NT2/D1 (cell line): ENCODE measurements at regions not wholly inside any gene's neighbourhood (a gene's known extent, or its start where the extent isn't known, plus 50 kb on each side); places are given as distances from the start of the nearest gene placed in this dataset.

Experiments used
- SUZ12 ChIP-seq: IDR thresholded peaks from 2 replicates; pipeline ENCODE4 v1.6.1; 2011; ENCODE audit not compliant: insufficient read length, insufficient read depth; ENCODE audit errors: extremely low read depth
- YY1 ChIP-seq: IDR thresholded peaks from 2 replicates; pipeline ENCODE4 v1.6.1; 2011; ENCODE audit not compliant: insufficient read length, insufficient read depth
- ZNF274 ChIP-seq: IDR thresholded peaks from 2 replicates; pipeline ENCODE4 v1.6.1; 2011; ENCODE audit warnings: mild to moderate bottlenecking, low read depth, low read length

- TF ChIP-seq YY1 (no peak), ZNF274 (no peak), SUZ12 (no peak)
Measured at GRCh38 chr3:10683106-10683505, 132.9 kb upstream of the SLC6A11 start.
